ENCODE measurements at regions not wholly inside any gene's neighbourhood (a gene's known extent, or its start where the extent isn't known, plus 50 kb on each side); places are given as distances from the start of the nearest gene placed in this dataset.

- TF ChIP-seq POLR2A (IDR thresholded peaks at IDR 0.05; ENCODE audit: extremely low read depth, insufficient read length) (no peak), MYC (IDR thresholded peaks at IDR 0.05; ENCODE audit: low read depth, low read length) (no peak)
- TF ChIP-seq, protein P1, sequence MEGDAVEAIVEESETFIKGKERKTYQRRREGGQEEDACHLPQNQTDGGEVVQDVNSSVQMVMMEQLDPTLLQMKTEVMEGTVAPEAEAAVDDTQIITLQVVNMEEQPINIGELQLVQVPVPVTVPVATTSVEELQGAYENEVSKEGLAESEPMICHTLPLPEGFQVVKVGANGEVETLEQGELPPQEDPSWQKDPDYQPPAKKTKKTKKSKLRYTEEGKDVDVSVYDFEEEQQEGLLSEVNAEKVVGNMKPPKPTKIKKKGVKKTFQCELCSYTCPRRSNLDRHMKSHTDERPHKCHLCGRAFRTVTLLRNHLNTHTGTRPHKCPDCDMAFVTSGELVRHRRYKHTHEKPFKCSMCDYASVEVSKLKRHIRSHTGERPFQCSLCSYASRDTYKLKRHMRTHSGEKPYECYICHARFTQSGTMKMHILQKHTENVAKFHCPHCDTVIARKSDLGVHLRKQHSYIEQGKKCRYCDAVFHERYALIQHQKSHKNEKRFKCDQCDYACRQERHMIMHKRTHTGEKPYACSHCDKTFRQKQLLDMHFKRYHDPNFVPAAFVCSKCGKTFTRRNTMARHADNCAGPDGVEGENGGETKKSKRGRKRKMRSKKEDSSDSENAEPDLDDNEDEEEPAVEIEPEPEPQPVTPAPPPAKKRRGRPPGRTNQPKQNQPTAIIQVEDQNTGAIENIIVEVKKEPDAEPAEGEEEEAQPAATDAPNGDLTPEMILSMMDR (IDR thresholded peaks at IDR 0.05; ENCODE audit: low read depth, low read length) = no peak
- TF ChIP-seq, protein P2, sequence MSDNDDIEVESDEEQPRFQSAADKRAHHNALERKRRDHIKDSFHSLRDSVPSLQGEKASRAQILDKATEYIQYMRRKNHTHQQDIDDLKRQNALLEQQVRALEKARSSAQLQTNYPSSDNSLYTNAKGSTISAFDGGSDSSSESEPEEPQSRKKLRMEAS (IDR thresholded peaks at IDR 0.05; ENCODE audit: low read depth, low read length) = no peak
These were observed 52.8 kb upstream of the ADRA2C start for GRCh38 chr4:3713346-3713745.
